ENCODE measurements at regions not wholly inside any gene's neighbourhood (a gene's known extent, or its start where the extent isn't known, plus 50 kb on each side); places are given as distances from the start of the nearest gene placed in this dataset.

DNA sequence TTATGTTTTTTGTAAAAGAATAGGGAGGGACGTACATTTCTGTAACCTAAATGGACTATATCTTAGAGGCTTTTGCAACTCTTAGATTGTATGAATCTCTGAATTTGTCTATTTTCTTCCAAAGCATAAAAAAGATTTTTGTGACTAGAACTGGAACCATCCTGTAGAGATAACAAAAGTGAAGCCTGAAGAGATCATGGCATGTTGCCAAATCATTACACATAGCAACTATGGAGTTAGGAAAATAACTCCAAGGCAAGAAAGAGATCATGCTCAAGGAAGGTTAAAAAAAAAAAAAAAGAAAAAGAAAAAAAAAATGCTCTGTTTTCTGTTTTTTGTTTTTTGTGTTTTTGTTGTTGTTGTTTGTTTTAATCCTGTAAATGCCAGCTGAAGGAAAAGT is 567.7 kb upstream of the ZWINT start:
- no peak for DNase-seq

DNA sequence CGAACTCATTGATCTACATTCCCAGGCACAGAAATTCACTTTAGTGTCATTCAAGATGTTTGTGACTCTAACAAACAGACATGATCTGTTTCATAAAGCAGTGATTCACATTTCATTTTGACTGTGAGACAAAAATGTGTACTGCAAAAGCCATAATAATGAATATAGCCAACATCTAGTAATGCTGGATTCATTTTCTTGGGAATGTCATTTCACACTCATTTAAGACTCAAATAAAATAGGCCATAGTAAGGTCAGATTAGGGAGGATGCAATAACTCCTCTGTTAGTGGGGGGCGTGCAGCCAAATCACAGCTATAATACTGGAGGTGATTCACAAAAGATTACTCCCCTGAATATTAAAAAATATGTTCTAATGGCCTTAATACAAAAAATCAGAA is 566.6 kb upstream of the ZWINT start:
- DNase-seq, result no peak

- DNase-seq, result no peak
Observed at GRCh38 chr10:56920601-56921261, 559.7 kb upstream of the ZWINT start.

DNA sequence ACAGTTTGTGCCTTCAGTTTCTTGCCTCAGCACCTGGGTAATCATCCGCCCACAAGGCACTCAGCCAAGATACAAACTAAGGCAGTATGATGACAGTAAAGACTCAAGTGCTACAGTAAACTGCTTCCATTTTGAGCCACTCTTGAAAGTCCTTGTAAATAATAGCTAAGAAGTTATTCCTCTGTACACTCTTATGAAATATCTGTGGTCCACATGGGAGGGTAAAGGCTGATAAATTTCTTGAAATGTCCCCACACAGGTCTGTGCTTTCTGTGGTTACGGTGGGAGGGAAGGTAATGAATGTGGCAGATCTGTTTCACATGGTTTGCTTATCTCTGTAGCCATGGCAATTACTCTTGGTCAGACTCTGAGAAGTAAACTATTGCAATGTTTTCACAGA is 551.0 kb upstream of the ZWINT start:
- no peak for DNase-seq

GRCh38 chr10:56905051-56905450 is 544.0 kb upstream of the ZWINT start:
- no peak for DNase-seq

- no peak for DNase-seq
Observed at GRCh38 chr10:56902554-56902953, 541.5 kb upstream of the ZWINT start.

- no peak for DNase-seq
Observed at GRCh38 chr10:56895306-56895705, 534.2 kb upstream of the ZWINT start.

DNA sequence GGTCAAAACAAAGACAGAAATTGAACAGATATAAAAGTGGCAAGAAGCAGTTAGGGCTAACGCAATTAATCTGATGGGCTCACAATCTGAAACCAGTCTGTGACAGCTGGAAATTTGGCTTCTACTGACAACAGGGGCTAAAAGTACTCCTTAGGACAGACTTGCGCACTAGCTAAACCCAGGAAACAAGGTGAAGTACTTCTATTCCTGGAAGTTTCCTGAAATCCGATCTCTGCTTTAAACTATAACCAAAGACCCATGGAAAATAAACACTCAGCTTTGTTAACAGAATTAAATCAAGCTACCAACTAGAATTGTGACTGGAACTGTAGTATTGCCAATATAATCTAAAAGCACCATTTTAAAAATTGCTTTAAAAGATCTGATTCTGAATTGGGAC is 520.2 kb upstream of the ZWINT start:
- no peak for DNase-seq

- DNase-seq, result no peak
Observed at GRCh38 chr10:56880606-56881005, 519.5 kb upstream of the ZWINT start.

DNA sequence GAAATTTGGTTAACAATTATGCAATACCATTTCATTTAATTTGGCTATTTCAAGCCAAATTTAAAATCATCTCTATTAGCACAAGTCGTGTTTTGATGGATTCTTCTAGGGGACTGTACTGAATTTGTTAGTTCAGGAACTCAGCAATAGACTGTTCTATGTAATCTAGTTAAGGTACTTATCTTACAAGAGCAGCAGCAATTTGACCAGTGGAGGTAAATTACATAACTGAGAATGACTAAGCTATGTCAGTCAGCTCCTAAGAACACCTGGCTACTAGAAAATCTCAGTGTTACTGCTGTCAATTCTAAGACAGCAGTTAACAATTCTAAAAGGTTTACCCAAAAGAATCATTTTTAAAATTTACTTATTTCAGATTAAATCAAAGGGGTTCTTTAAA is 513.9 kb upstream of the ZWINT start:
- DNase-seq, result no peak

- DNase-seq, result no peak
Observed at GRCh38 chr10:56871160-56871668, 510.2 kb upstream of the ZWINT start.

- DNase-seq, result no peak
Observed at GRCh38 chr10:56867236-56867635, 506.2 kb upstream of the ZWINT start.

GRCh38 chr10:56856569-56856968 is 495.5 kb upstream of the ZWINT start:
- DNase-seq, result no peak

- no peak for DNase-seq
Observed at GRCh38 chr10:56844978-56845529, 484.0 kb upstream of the ZWINT start.

DNA sequence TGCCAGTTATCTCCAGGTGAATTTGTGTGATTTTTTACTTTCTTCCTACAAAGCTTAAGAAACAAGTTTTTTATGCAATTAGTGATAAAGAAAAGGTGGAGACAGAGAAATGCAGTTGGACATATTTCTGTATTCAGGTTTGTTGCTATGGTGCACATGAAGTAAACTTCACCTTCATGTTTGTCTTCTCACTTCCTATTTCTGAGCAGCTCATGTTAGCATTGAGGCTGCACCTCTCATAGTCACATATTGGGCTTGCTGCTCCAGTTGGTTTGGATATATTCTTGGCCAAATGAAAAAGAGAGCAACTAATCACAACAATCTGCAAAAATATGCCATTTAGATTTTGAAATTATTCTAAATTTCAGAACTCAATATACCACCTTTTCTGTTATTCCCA is 475.6 kb upstream of the ZWINT start:
- DNase-seq, result no peak

DNA sequence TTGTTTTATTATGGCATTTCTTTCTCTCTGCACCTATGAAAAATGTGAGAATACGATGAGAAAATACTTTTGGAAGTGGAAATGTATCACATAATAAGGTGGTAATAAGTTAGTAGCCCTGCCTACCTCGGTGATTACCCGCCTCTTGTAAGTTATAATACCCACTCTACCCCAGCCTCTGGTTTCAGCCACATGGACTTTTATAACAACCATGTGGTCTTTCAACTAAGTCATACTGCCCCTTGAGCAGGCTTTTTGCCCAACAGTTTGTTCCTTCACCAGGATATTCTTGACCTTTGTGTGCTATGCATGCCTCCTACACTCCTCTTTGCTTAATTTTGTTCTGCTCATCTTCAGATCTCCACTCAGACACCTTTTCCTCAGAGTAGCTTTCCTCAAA is 470.6 kb upstream of the ZWINT start:
- no peak for DNase-seq

DNA sequence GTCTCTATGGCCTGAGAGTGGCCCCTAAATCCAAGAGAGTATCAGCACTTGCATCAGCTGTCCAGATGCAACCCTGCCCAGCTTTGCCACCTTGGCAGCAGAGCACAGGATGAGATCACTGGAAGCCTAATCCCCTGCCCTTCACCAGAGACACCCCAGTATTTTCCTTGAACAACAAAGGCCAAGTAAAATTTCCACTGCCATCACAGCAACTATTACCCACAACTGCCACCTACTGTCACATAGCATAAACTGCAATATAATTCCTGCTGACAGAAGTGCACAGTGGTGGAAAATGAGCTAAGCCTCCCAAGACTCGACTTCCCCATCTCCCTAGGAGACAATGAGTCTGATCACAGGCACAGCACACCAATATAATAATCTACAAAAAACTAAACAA is 462.8 kb upstream of the ZWINT start:
- DNase-seq, result peak; percentile 7

- no peak for DNase-seq
Observed at GRCh38 chr10:56805022-56805421, 444.0 kb upstream of the ZWINT start.

DNA sequence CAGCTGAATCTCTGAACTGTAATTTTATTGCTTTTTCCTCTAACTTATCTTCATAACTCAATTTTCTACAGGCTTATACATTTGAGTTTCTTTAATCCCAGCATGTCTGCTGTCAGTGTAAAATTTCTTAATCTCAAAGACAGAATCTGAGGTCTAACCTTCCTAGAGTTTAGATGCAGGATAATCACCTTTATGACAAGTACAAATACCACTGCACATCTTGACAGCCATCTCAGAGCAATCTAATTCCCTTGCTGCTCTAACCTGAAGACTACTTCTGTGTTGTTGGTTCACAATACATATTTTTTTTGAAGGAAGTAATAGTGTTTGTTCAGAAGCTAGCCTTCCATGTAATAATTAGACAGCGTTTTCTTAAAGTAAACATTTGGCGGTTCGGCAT is 424.2 kb upstream of the ZWINT start:
- DNase-seq, result no peak

DNA sequence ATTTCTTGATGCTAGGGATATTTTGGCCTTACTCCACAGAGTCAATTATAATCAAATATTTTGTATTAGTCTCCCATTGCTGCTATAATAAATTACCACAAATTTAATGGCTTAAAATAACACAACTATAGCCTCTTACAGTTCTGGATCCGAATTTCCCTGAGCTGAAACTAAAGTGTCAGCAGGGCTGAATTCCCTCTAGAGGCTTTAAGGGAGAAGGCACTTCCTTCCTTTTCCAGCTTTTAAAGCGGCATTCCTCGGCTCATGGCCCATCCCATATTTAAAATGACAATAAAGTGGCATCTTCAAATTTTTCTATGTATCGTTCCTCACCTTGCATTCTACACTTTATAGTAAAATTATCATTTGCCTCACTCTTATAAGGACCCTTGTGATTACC is 421.4 kb upstream of the ZWINT start:
- no peak for DNase-seq

- DNase-seq, result no peak
Observed at GRCh38 chr10:56771343-56771742, 410.3 kb upstream of the ZWINT start.

- no peak for DNase-seq
Observed at GRCh38 chr10:56763090-56763489, 402.0 kb upstream of the ZWINT start.

GRCh38 chr10:56745490-56745889 is 384.4 kb upstream of the ZWINT start:
- DNase-seq, result no peak

GRCh38 chr10:56728349-56728748 is 367.3 kb upstream of the ZWINT start:
- no peak for DNase-seq

- DNase-seq, result no peak
Observed at GRCh38 chr10:56722912-56723311, 361.9 kb upstream of the ZWINT start.
